GM21381 (cell line): ENCODE measurements at regions not wholly inside any gene's neighbourhood (a gene's known extent, or its start where the extent isn't known, plus 50 kb on each side); places are given as distances from the start of the nearest gene placed in this dataset.

Experiments used
- ATAC-seq: cut with Tn5 transposase; IDR thresholded peaks from one replicate; pipeline ENCODE4 v1.9.1; 2021; ENCODE audit warnings: mild to moderate bottlenecking, moderate library complexity; ENCODE audit not compliant: unreplicated experiment

DNA sequence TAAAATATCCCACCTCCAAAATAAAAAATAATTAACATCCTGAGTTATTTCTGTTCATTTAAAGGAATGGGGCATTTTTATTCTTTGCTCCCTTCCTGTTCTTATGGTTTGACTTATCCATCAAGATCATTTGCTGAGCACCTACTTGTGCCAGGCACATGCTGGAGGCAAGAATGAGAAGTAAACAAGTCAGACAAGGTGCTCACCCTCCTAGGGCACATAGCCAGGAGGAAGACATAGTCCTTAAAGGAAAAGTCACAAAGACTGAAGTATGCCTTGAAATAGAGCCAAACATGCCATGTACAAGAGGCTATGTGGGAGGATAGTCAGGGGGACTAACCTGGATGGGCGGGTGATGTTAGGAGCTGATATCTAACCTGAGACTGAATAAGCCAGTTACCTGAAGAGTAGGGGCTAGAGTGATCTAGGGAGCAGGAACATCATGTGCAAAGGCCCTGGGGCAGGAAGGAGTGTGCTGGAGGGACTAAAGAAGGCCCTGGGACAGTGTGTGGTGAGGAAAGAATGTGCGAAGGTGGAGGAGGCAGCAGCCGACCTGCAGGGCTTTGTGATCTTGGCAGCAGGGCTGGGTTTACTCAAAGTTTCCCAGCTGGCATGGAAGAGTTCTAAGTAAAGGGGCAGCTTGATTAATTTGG is 233.5 kb downstream of the MATN1 start:
- ATAC-seq, result no peak

DNA sequence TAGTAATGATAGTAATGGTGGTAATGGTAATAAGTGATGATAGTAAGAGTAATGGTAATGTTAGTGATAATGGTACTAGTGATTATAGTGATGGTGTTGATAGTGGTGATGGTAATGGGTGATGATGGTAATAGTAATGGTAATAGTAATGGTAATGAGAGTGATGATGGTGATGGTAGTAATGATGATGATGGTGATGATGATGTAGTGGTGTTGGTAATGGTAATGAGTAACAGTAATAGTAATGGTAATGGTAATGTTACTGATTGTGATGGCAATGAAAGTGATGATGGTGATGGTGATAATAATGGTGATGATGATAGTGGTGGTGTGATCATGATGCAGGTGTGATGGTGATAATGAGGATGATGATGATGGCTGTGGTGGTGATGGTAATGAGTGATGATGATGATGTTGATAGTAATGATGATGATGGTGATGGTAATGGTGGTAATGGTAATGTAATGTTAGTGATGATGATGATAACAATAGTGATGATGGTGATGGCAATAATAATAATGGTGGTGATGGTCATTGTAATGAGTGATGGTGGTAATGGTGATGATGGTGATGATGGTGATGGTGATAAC is 235.0 kb downstream of the MATN1 start:
- ATAC-seq, result no peak

- no peak for ATAC-seq
Measured at GRCh38 chr1:30487042-30487441, 236.3 kb downstream of the MATN1 start.

GRCh38 chr1:30485072-30485471 is 238.3 kb downstream of the MATN1 start:
- no peak for ATAC-seq

DNA sequence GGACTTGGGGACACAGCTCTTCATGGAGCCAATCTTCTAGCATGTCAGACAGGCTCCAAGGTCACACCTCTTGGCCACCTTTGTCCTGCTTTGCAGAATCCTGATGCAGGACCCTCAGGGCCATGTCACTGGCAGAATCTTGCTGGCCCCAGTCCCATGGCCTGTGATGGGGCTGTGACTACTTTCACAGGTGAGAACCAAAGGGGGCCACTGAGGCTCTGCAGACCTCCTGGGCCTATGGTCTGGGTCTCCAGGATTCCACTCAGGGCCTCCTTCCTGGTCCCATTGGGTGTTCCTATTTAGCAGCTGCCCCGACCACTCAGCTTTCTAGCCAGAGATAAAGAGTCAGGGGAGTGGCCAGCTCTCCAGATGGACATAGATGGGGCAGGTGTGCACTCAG is 238.7 kb downstream of the MATN1 start:
- no peak for ATAC-seq

DNA sequence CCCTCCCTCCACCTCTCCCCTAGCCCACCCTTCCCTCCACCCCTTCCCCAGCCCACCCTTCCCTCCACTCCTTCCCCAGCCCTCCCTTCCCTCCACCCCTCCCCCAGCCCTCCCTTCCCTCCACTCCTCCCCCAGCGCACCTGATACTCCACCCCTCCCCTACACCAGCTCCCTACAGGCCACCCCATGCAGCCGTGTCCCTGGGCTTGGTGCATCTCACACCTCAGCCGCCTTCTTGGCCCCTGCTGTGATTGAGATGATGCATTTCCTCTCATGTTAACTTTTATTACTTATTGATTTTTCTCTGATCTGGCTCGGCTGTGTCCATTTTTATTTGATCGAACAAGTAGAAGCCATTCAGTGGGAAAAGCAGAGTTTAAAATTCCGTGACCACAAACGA is 243.8 kb downstream of the MATN1 start:
- ATAC-seq, result no peak

- no peak for ATAC-seq
Measured at GRCh38 chr1:30478799-30479563, 244.4 kb downstream of the MATN1 start.

GRCh38 chr1:30478283-30478682 is 245.1 kb downstream of the MATN1 start:
- ATAC-seq, result no peak

- ATAC-seq, result no peak
Measured at GRCh38 chr1:30477588-30477987, 245.8 kb downstream of the MATN1 start.

DNA sequence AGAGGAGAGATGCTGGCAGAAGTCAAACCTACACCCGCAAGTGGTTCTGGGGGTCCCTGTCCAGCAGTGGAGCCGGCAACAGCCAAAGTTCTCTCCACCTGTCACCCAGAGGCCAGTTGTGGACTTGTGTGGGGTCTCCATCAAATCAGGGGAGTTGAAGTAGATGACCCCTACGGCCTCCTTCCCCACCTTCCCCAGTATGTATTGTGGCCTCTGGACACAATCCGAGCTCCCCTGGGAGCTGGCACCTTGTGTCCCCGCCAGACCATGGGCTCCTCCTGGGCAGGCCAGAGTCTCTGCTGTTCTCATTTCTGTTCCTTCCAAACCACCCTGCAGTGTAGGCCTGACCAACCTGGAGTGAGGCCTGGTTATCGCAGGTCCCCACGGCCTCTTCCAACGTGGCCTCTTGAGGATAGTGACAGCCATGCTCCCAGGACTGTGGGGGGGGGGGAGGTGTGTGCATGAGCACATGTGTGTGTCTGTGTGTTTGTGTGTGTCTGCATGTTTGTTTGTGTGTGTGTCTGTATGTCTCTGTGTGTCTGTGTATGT is 246.4 kb downstream of the MATN1 start:
- ATAC-seq, result no peak

GRCh38 chr1:30476476-30476875 is 246.9 kb downstream of the MATN1 start:
- no peak for ATAC-seq

- ATAC-seq, result no peak
Measured at GRCh38 chr1:30475966-30476365, 247.4 kb downstream of the MATN1 start.

DNA sequence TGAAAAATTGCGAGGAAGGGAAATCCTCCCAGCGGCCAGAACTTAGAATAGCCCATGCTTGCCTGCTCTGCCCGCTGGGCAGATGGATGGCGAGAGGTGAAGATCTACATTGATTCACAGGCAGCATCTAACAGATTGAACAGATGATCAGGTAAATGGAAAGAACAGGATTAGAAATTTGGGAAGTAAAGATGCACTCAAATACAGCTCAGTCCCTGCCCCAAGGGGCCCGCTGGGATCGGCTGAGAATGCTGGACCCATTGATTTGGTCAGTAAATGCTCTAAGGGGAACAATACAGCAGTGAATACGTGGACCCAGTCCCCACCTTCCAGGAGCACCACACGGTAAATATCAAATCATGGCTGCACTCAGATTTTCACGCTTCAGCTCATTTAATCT is 248.2 kb downstream of the MATN1 start:
- no peak for ATAC-seq

DNA sequence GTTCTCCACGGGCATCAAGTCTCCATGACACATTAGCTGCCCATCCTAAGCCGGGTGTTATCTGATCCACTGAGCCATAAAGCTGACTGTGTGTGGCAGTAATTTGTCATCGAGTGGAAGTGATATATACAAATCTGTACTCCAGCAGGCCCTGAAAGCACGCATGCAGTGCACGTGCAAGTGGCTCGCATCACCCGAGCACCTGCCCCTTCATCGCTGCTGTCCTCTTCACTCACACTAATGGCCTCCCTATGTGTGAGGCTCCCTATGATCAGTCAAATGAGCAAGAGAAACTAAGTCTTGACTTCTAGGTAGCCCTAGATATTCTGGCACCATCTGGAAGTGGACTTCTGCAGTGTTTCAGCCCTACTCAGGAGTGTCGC is 248.6 kb downstream of the MATN1 start:
- no peak for ATAC-seq

DNA sequence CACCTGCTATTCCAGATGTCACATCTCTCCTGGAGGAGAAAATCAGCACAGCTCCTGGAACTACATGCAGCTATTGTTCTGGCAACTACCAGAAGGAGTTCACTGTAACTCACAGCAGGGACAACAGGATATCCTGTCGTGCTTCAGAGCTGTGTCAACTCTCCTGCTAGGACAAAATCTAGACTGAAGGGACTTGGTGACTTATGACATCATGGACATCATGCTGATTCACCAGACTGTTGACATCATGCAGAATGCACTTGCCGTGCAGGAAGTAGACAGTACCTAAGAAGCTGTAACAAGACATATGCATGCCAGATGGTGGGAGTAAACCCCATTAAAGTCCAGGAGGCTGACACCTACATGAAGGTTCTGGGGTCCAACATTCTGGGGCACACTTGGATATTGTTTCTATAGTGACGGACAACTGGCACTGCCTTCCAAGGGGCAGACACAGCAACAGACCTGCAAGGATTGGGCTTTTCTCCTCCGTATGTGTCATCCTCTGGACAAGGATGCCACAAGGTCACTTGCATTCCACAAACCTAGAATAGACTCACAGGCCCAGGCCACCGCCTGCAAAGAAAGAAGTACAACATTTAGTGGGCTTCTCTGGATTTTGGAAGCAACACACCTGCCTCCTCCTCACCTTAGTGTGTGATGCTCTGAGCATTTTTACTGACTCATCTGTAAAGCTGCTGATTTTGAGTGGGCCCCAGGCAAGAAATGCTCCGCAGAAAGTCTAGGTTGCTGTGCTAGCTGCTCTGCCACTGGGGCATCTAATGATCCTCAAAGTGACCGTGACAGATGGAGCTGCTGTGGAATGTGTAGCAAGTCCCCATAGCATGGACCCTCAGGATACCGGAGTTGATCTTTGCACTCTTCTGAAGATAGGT is 249.2 kb downstream of the MATN1 start:
- no peak for ATAC-seq

- ATAC-seq, result no peak
Measured at GRCh38 chr1:30472526-30472925, 250.9 kb downstream of the MATN1 start.

DNA sequence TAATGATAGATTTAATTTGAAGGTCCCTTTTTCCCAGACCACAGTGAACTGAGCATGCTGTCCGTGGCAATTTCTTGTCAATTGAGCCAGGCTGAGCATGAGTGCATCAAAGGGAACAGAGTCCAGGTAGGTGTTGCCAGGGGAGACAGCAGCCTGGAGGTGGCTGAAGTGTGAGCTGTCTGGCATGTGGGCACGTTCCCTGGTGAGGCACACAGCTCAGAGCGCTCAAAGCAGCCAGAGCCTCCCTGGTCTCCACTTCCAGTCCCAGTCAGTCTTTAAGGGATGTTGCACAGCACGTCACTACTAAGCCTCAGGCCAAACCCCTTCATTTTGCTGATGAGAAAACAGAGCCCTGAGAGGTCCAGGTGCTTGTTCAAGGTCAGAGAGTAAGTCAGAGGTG is 251.4 kb downstream of the MATN1 start:
- ATAC-seq, result no peak

DNA sequence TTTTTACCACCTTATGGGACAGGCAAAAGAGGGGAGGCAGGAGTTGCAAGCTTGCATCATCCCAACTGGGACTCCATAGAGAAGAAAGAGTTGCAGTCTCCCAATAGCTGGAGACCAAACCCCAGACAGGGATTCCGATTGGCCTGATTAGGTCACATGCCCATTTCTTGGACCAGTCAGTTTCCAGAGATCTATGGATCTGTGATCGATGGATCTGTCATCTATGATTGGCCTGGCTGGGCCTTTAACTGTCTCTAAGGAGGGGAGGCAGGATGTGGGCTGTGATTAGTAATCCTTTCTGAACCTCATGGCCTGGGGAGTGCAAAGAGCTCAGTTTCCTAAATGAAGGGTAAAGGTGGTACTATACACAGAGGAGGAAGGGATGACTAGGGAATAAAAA is 252.1 kb downstream of the MATN1 start:
- ATAC-seq, result no peak

DNA sequence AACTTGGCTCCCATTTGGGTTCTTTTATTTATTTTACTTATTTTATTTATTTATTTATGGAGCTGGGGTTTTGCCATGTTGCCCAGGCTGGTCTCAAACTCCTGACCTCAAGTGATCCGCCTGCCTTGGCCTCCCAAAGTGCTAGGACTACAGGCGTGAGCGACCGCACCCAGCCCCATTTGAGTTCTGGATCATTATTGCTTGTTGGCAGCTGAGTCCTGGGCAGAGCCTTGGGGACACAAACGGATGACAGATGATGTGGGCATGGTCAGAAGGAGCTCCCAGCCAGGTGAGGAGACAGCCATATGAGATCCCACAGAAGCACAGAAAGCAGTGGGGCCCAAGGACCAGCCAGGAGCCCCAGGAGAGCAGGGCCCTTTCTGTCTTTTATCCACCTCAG is 254.0 kb downstream of the MATN1 start:
- ATAC-seq, result no peak

GRCh38 chr1:30467101-30467500 is 256.3 kb downstream of the MATN1 start:
- ATAC-seq, result no peak

DNA sequence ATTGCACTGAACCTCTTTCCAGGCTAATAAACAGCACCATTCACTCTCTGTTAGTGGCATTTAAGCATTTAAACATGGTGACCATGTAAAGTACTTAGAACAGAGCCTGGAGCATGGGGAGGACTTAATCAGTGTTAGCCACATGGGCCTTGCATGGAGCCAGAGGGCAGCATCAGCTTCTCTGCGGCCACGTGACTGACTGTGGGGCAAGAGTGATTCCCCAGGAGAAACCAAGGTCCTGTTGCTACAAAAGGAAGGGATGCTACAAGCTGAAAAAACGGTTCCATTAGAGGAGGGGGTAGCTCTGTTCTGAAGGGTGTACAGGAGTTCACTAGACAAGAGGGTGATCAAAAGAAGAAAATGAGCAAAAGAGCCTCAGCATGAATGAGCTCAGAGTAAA is 256.8 kb downstream of the MATN1 start:
- no peak for ATAC-seq
